ENCODE measurements at regions not wholly inside any gene's neighbourhood (a gene's known extent, or its start where the extent isn't known, plus 50 kb on each side); places are given as distances from the start of the nearest gene placed in this dataset.

DNA sequence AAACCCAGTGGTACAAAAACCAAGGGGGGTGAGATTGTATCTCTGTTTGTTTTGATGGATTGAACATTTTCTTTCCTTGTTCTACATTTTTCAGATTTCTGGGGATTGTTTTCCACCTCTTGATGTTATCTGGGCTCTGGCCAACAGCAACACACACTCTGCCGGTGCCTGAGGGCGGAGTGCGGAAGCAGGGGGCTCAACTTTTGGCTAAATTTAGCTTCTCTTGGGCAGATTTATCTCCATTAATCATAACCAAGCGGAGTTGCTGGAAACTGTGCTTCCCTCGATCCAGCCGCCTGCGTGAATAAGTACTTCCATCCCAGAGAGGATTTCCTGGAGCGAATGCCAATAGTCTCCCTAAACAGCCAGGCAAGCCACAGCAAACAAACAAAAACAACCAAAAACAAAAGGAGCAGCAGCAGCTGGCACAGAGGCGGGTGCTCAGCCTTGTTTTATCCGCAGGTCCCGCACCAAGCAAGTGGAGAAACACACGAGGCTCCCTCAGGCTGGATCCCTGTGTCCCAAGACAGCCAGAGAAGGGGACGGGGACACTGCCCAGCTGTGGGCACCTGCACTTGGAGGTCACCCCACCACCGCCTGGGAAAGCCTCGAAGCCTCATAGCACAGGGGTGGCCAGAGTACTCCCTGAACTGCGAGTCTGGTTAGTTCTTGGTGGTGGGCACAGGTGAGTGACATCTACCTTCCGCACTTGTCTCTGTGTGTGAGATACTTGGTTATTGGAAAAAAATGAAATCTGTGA, 143.4 kb downstream of the NDUFA10 start:
- in situ Hi-C loops (cut with MboI; ENCODE audit: low pct_ligation_motif_present in 1 of 4, low pct_unique_long_range_greater_than_20kb in 1 of 4, low sequenced_read_pairs in 3 of 4) (loop anchor here in 2 of 4 donors (10.0 to 25.0 kb wide), 2 partner anchors 619 to 847 kb away; no protein-coding TSS in a partner anchor), intact Hi-C loops (cut with DNase I; ENCODE audit: low total_unique reads) (no loop called here)
- peaks cover 0 to 7% (median 0%) of the 10 kb centered on the region in 4 donors for H3K4me1 ChIP-seq
- peaks cover 0 to 4% (median 0%) of the 10 kb centered on the region in 4 donors for H3K36me3 ChIP-seq
- 68% methylated on average over 17 of the region's 17 CpGs; no CpG with 5 or more reads in 1 of the 2 donors for WGBS, 2 donors (ENCODE audit: low coverage in 1 of 2)
- DNase-seq, result no peak
- no peaks in the 10 kb centered on the region for H3K27me3 ChIP-seq
- TF ChIP-seq, protein P1, sequence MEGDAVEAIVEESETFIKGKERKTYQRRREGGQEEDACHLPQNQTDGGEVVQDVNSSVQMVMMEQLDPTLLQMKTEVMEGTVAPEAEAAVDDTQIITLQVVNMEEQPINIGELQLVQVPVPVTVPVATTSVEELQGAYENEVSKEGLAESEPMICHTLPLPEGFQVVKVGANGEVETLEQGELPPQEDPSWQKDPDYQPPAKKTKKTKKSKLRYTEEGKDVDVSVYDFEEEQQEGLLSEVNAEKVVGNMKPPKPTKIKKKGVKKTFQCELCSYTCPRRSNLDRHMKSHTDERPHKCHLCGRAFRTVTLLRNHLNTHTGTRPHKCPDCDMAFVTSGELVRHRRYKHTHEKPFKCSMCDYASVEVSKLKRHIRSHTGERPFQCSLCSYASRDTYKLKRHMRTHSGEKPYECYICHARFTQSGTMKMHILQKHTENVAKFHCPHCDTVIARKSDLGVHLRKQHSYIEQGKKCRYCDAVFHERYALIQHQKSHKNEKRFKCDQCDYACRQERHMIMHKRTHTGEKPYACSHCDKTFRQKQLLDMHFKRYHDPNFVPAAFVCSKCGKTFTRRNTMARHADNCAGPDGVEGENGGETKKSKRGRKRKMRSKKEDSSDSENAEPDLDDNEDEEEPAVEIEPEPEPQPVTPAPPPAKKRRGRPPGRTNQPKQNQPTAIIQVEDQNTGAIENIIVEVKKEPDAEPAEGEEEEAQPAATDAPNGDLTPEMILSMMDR (IDR thresholded peaks at IDR 0.05), result no peak
- TF ChIP-seq POLR2A (IDR thresholded peaks at IDR 0.05) (no peak), EP300 (IDR thresholded peaks at IDR 0.05; ENCODE audit: low read depth) (no peak), POLR2AphosphoS5 (IDR thresholded peaks at IDR 0.05) (no peak)
- H3K9me3 ChIP-seq, result peaks cover 22 to 27% of the 10 kb centered on the region in 2 donors
- peak overlapping the region in 1 of 4 donors; percentile 21 for H3K27ac ChIP-seq
- H3K4me3 ChIP-seq, result no peak overlapping the region

DNA sequence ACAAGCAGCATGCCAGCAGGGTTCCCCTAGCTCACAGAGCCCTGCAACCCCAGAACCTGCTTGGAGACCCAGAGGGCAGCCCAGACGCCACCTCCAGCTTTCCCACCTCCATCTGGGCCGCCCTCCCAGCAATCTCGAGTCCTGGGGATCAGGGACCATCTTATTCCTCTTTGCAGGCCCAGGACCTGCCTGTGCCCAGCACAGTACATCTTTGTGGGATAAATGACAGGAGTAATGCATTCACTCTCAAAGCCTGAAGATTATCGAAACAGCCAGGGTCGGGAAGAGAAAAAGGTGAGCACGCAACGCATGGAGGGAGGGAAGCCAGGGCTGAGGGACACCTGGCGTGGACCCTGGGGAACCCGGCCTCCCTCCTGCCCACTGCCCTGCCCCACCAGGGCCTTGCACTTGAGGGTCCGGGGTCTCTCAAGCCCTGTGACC, 144.1 kb downstream of the NDUFA10 start:
- Histone ChIP-seq H3K27me3 (no peaks in the 10 kb centered on the region), H3K9me3 (peaks cover 19 to 21% of the 10 kb centered on the region in 2 donors), H3K4me3 (no peak overlapping the region), H3K36me3 (peaks cover 0 to 4% (median 0%) of the 10 kb centered on the region in 4 donors), H3K27ac (peak overlapping the region in 1 of 4 donors; percentile 21), H3K4me1 (peaks cover 0 to 7% (median 0%) of the 10 kb centered on the region in 4 donors)
- no peak for DNase-seq
- WGBS, 2 donors (ENCODE audit: low coverage in 1 of 2), result 79 to 85% methylated on average over 4 to 10 of the region's 10 CpGs
- intact Hi-C loops (cut with DNase I; ENCODE audit: low total_unique reads) (no loop called here), in situ Hi-C loops (cut with MboI; ENCODE audit: low pct_ligation_motif_present in 1 of 4, low pct_unique_long_range_greater_than_20kb in 1 of 4, low sequenced_read_pairs in 3 of 4) (loop anchor here in 2 of 4 donors (10.0 to 25.0 kb wide), 2 partner anchors 619 to 846 kb away; no protein-coding TSS in a partner anchor)
- TF ChIP-seq POLR2A (IDR thresholded peaks at IDR 0.05) (no peak), POLR2AphosphoS5 (IDR thresholded peaks at IDR 0.05) (no peak), EP300 (IDR thresholded peaks at IDR 0.05; ENCODE audit: low read depth) (no peak)
- TF ChIP-seq, protein P1 (IDR thresholded peaks at IDR 0.05), result no peak

DNA sequence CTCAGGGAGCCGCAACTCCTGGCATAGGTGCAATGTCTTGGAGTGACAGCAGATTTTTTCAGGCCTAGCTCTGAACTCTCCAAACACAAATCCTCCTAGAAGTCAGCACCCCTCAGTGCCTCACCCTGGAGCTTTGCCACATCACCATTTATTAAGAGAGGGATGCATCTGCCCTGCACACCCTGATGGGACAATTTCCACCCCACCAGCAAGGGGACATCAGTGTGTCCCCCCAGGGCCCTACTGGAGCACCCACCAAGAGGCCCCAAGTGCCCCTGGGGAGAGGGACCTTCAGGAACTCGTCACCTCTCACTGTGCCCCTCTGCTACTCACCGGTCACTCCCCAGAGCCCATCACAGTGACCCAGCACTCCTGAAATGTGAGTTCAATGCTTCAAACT, 144.7 kb downstream of the NDUFA10 start:
- 98% methylated on average over 3 of the region's 3 CpGs; no CpG with 5 or more reads in 1 of the 2 donors for WGBS, 2 donors (ENCODE audit: low coverage in 1 of 2)
- no peak for DNase-seq
- H3K36me3 ChIP-seq, result peaks cover 0 to 4% (median 0%) of the 10 kb centered on the region in 4 donors
- no peaks in the 10 kb centered on the region for H3K27me3 ChIP-seq
- intact Hi-C loops (cut with DNase I; ENCODE audit: low total_unique reads) (no loop called here), in situ Hi-C loops (cut with MboI; ENCODE audit: low pct_ligation_motif_present in 1 of 4, low pct_unique_long_range_greater_than_20kb in 1 of 4, low sequenced_read_pairs in 3 of 4) (loop anchor here in 2 of 4 donors (10.0 to 25.0 kb wide), 2 partner anchors 618 to 846 kb away; no protein-coding TSS in a partner anchor)
- H3K9me3 ChIP-seq, result peaks cover 14% of the 10 kb centered on the region in 2 donors
- TF ChIP-seq EP300 (IDR thresholded peaks at IDR 0.05; ENCODE audit: low read depth) (no peak), POLR2A (IDR thresholded peaks at IDR 0.05) (no peak), POLR2AphosphoS5 (IDR thresholded peaks at IDR 0.05) (no peak)
- H3K27ac ChIP-seq, result no peak overlapping the region
- H3K4me3 ChIP-seq, result no peak overlapping the region
- peaks cover 0 to 7% (median 0%) of the 10 kb centered on the region in 4 donors for H3K4me1 ChIP-seq

DNA sequence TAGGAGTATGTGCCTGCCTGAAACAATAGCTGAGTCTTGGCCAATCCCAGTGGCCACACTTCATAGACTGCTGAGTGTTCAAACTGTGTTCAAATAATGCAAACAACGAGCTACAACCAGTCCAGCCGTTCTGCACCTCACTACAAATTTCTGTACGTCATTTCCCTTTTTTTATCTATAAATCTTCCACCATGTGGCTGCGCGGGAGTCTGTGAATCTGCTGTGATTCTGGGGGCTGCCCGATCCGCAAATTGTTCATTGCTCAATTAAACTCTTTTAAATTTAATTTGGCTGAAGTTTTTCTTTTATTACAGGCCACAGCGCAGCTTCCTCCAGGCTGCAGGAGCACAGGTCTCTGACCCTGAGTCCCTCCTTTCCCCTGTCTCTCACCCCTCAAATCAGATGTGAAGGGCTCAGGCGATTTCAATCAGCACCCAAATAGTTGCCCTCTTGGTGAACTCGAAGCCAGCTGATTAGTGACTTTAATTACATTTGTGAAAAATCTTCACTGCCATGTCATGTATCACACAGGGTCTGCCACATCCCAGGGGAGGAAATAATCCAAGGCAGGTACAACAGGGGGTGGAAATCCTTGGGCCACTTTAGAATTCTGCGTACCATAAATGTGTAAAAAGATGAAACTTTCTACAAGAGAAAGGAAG, 145.6 kb downstream of the NDUFA10 start:
- Histone ChIP-seq H3K27me3 (no peaks in the 10 kb centered on the region), H3K4me1 (peaks cover 0 to 7% (median 0%) of the 10 kb centered on the region in 4 donors), H3K4me3 (no peak overlapping the region), H3K9me3 (peaks cover 5 to 6% of the 10 kb centered on the region in 2 donors), H3K36me3 (no peaks in the 10 kb centered on the region), H3K27ac (no peak overlapping the region)
- no peak for DNase-seq
- TF ChIP-seq, protein P1 (IDR thresholded peaks at IDR 0.05), result no peak
- no peak for TF ChIP-seq POLR2AphosphoS5 (IDR thresholded peaks at IDR 0.05)
- TF ChIP-seq POLR2A (IDR thresholded peaks at IDR 0.05), result no peak
- no peak for TF ChIP-seq EP300 (IDR thresholded peaks at IDR 0.05; ENCODE audit: low read depth)
- in situ Hi-C loops (cut with MboI; ENCODE audit: low pct_ligation_motif_present in 1 of 4, low pct_unique_long_range_greater_than_20kb in 1 of 4, low sequenced_read_pairs in 3 of 4) (loop anchor here in 2 of 4 donors (10.0 to 25.0 kb wide), 2 partner anchors 617 to 845 kb away; no protein-coding TSS in a partner anchor), intact Hi-C loops (cut with DNase I; ENCODE audit: low total_unique reads) (no loop called here)
- 80 to 86% methylated on average over 11 of the region's 11 CpGs for WGBS, 2 donors (ENCODE audit: low coverage in 1 of 2)
